C4-2B (cell line): ENCODE measurements at regions not wholly inside any gene's neighbourhood (a gene's known extent, or its start where the extent isn't known, plus 50 kb on each side); places are given as distances from the start of the nearest gene placed in this dataset.

Experiments
- H3K27ac ChIP-seq: fragments of 450-650 bp; 2 replicates; pipeline ENCODE4 v1.5.1; 2017
- CTCF ChIP-seq: fragments of 450-650 bp; conservative IDR thresholded peaks from 2 replicates; pipeline ENCODE4 v1.5.1; 2017; ENCODE audit warnings: mild to moderate bottlenecking
- ZFX ChIP-seq: fragments of 450-650 bp; IDR thresholded peaks from 2 replicates; pipeline ENCODE4 v1.6.1; 2017

- TF ChIP-seq CTCF (no peak), ZFX (no peak)
- H3K27ac ChIP-seq: no peak overlapping the region
Observed at GRCh38 chr6:66838764-66839163, 1131.7 kb upstream of the EYS start.

DNA sequence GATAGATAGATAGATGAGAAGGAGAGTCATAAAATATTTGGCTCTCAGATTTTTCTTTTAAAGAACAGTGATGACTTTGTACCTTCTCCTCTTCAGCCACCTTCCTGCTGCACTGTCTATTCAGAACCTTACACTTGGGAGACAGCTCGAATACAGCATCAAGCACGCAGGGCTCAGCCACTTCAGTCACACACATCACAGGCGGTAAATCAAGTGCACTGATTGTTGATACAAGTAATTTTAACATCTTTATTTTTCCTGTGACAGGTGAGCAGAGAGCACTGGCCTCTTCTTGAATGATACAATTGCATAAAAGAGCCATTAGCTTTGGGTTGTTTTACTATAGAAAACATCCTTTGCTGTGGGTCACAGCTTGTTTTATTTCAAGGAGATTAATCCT, 1118.5 kb upstream of the EYS start:
- H3K27ac ChIP-seq: no peak overlapping the region
- TF ChIP-seq CTCF: no peak
- no peak for TF ChIP-seq ZFX

GRCh38 chr6:66814156-66814555, 1107.1 kb upstream of the EYS start:
- H3K27ac ChIP-seq: no peak overlapping the region
- TF ChIP-seq CTCF: no peak
- TF ChIP-seq ZFX: no peak

GRCh38 chr6:66808771-66809170, 1101.7 kb upstream of the EYS start:
- TF ChIP-seq ZFX (no peak), CTCF (no peak)

GRCh38 chr6:66796987-66797386, 1090.0 kb upstream of the EYS start:
- H3K27ac ChIP-seq: no peak overlapping the region
- no peak for TF ChIP-seq ZFX
- TF ChIP-seq CTCF: no peak

More at GRCh38 chr6:66808771-66809170, 1101.7 kb upstream of the EYS start:
- H3K27ac ChIP-seq: no peak overlapping the region

DNA sequence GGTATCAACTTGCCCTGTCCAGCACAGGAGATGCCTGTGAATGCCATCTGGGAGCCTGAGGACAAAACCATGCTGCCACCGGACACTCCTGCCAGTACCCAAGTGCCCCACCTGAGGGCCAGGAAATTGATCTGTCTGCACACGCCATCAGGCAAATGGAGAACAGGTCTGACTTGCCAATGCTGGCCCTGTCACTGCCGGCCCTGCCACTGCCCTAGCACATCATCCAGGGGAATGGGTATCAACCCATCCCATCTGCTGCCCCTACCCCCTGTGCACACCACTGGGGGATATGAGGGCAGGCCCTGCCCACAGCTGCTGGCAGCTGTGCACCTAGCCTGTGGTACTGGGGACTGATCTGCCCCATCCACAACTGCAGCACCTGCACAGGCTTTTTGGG, 1081.6 kb upstream of the EYS start:
- TF ChIP-seq CTCF (no peak), ZFX (no peak)
- no peak overlapping the region for H3K27ac ChIP-seq

DNA sequence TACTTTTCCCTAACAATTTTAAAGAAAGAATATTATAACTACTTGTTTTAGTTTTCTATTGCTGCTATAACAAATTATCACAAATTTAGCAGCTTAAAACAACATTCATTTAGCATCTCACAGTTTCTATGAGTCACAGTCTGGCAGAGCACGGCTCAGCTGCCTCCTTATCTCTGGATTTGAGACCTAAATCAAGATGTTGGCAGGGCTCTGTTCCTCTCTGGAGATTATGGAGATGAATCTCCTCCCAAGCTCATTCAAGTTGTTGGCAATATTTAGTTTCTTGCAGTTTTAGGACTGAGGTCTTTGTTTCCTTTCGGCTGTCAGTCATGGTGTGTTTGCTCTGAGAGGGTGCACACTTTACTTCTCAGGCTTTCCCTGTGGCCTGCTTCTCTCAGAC, 1065.8 kb upstream of the EYS start:
- no peak for TF ChIP-seq ZFX
- no peak for TF ChIP-seq CTCF
- H3K27ac ChIP-seq: no peak overlapping the region
